Aorta (tissue), 5 donors: ENCODE measurements at regions not wholly inside any gene's neighbourhood (a gene's known extent, or its start where the extent isn't known, plus 50 kb on each side); places are given as distances from the start of the nearest gene placed in this dataset.
"Not testable (repeated sequence)": the region's sequence is repeated elsewhere in the genome, so short reads cannot be mapped to it uniquely, and the experiment has no call there.

Experiments
- ATAC-seq: fragments of 200-7000 bp; cut with Tn5 transposase; one replicate; pipeline ENCODE4 v1.9.1; 2022; ENCODE audit warnings: moderate library complexity; ENCODE audit not compliant: low FRiP score
- DNase-seq, 2 donors: peaks; one replicate each; pipeline ENCODE4 v3.0.0-alpha.2; 2020
- H3K27ac ChIP-seq, 2 donors: one replicate each; pipeline ENCODE4 v1.5.1; 2013; ENCODE audit warnings: low read length in 2 of 2, mild to moderate bottlenecking in 2 of 2, moderate library complexity in 2 of 2, control low read depth in 1 of 2, inconsistent platforms in 1 of 2, low read depth in 1 of 2
- H3K27me3 ChIP-seq, 2 donors: one replicate each; pipeline ENCODE4 v1.6.1; 2013; ENCODE audit warnings: control low read depth in 1 of 2, low read length in 1 of 2, mild to moderate bottlenecking in 1 of 2, moderate library complexity in 1 of 2; ENCODE audit not compliant: insufficient read depth in 2 of 2, control insufficient read depth in 1 of 2
- H3K36me3 ChIP-seq, 2 donors: one replicate each; pipeline ENCODE4 v1.6.1; 2013; ENCODE audit warnings: control low read depth in 1 of 2, low read length in 1 of 2, mild to moderate bottlenecking in 1 of 2; ENCODE audit not compliant: insufficient read depth in 2 of 2, control insufficient read depth in 1 of 2
- H3K4me1 ChIP-seq, 2 donors: one replicate each; pipeline ENCODE4 v1.6.1; 2013; ENCODE audit warnings: low read length in 2 of 2, control low read depth in 1 of 2, mild to moderate bottlenecking in 1 of 2, moderate library complexity in 1 of 2; ENCODE audit not compliant: insufficient read depth in 2 of 2, control insufficient read depth in 1 of 2
- H3K4me3 ChIP-seq, 2 donors: one replicate each; pipeline ENCODE4 v1.5.1; 2013; ENCODE audit warnings: low read length in 2 of 2, control low read depth in 1 of 2, mild to moderate bottlenecking in 1 of 2
- H3K9me3 ChIP-seq: one replicate; pipeline ENCODE4 v1.6.1; 2013; ENCODE audit warnings: mild to moderate bottlenecking, low read length; ENCODE audit not compliant: control insufficient read depth
- WGBS, 2 donors: extraction: QIAGEN DNeasy Blood & Tissue Kit; methylation state at CpG; one replicate each; pipeline ENCODE4 v1.1.7; 2013; 5-methylcytosine and 5-hydroxymethylcytosine counted together
- intact Hi-C, 2 donors: fragments of 100-400 bp; cut with DNase I; formaldehyde crosslinking; loops; one replicate each; pipeline versions ENCODE4 v1.14.2 to v1.15.0; 2022
- donor health status: healthy with polysubstance abuse.
- donor health status: Bipolar disorder and iron deficiency.
- donor health status: DM: no; HTN: no; CAD: no.
- donor health status: DM: no; HTN: no; CAD: no.
- donor health status: DM: yes; HTN: yes; CAD: no.

DNA sequence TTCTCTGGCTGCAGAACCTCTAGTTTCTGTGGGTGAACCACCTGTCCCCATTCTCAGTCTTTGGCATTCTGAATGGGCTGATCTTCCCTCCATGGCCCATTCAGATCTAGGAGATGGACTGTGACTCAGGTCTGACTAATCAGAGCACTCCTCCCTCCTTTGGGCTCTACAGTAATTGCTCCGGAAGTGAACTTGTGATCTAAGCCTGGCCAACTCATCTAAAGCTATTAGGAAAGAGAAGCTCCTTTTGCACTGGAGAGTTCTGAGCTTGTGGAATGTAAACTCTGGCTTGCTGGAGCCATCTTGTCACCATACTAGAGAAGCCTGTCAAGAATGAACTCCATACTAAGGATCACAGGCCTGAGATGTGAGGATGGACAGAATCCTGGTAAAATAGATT is 168.2 kb downstream of the SUDS3 start:
- intact Hi-C loops, result no loop called here
- Histone ChIP-seq H3K27me3 (no peaks in the 10 kb centered on the region), H3K36me3 (no peaks in the 10 kb centered on the region), H3K4me3 (no peak overlapping the region), H3K9me3 (peaks cover 2% of the 10 kb centered on the region), H3K4me1 (no peaks in the 10 kb centered on the region), H3K27ac (no peak overlapping the region)
- 71 to 89% methylated on average over 1 of the region's 1 CpG for WGBS, 2 donors
- no peak for DNase-seq
- no peak for ATAC-seq

DNA sequence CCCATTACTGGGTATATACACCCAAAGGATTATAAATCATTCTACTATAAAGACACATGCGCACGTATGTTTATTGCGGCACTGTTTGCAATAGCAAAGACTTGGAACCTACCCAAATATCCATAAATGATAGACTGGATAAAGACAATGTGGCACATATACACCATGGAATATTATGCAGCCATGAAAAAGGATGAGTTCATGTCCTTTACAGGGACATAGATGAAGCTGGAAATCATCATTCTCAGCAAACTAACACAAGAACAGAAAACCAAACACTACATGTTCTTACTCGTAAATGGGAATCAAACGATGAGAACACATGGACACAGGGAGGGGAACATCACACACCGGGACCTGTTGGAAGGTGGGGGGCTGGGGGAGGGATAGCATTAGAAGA is 171.3 kb downstream of the SUDS3 start:
- ATAC-seq, intact Hi-C loops, H3K36me3 ChIP-seq, H3K27me3 ChIP-seq, DNase-seq, H3K4me3 ChIP-seq, H3K4me1 ChIP-seq, H3K9me3 ChIP-seq, H3K27ac ChIP-seq: not testable (repeated sequence)
- 93 to 95% methylated on average over 6 of the region's 6 CpGs for WGBS, 2 donors

DNA sequence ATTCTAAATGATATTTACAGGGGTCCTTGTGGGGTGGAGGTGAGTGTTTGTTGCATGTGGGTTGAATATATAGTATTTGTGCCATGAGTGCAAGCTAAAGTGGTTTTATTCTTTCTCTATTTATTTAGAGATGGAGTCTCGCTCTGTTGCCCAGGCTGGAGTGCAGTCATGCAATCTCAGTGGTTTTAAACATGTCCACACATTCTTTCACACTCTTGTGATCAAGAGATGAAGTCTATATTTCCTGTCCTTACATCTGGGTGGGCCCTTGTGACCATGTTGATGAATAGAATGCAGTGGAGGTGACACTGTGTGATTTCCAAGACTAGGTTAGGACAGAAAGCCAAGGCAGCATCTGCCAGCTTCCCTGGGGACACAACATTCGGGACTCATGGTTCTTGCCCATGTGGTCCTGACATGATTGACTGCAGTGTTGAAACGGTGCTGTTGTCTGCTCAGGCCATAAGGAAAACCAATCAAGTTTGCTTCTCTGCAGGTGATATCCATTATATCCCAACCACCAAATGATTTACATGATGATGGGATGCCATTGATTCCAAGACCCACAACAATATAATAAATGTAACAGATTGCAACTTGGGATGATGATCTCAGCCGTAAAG is 172.6 kb downstream of the SUDS3 start:
- DNase-seq (no peak), ATAC-seq (no peak)
- 30 to 43% methylated on average over 4 of the region's 4 CpGs for WGBS, 2 donors
- Histone ChIP-seq H3K4me3 (no peak overlapping the region), H3K27me3 (no peaks in the 10 kb centered on the region), H3K27ac (no peak overlapping the region), H3K4me1 (no peaks in the 10 kb centered on the region), H3K9me3 (peaks cover 2% of the 10 kb centered on the region), H3K36me3 (no peaks in the 10 kb centered on the region)
- intact Hi-C loops, result no loop called here

DNA sequence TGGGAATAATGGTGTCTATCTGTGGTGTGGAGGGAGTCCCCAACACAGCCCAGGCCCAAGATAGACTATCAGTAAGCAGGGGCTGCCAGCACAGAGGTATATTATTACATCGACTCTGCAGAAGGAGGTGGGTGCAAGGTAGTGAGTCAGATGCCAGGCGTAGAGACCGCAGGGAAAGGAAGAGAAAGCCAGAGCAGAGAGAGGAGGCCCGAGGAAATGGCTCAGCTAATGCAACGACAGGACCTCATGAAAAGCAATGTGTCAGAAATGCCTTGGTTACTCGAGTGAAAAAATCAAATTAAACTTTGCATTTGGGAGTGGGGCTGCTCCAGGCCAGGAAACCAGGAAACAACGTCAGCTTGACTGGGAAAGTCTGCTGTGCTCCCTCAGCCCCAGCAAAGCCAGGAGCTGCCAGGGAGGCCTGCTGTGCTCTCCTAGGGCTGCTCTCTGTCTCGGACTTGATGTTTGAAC is 173.2 kb downstream of the SUDS3 start:
- DNase-seq, result no peak
- H3K4me3 ChIP-seq, result no peak overlapping the region
- H3K27me3 ChIP-seq, result no peaks in the 10 kb centered on the region
- no peak overlapping the region for H3K27ac ChIP-seq
- H3K36me3 ChIP-seq, result no peaks in the 10 kb centered on the region
- ATAC-seq, result no peak
- 41 to 46% methylated on average over 8 of the region's 8 CpGs for WGBS, 2 donors
- peaks cover 2% of the 10 kb centered on the region for H3K9me3 ChIP-seq
- intact Hi-C loops, result no loop called here
- no peaks in the 10 kb centered on the region for H3K4me1 ChIP-seq

DNA sequence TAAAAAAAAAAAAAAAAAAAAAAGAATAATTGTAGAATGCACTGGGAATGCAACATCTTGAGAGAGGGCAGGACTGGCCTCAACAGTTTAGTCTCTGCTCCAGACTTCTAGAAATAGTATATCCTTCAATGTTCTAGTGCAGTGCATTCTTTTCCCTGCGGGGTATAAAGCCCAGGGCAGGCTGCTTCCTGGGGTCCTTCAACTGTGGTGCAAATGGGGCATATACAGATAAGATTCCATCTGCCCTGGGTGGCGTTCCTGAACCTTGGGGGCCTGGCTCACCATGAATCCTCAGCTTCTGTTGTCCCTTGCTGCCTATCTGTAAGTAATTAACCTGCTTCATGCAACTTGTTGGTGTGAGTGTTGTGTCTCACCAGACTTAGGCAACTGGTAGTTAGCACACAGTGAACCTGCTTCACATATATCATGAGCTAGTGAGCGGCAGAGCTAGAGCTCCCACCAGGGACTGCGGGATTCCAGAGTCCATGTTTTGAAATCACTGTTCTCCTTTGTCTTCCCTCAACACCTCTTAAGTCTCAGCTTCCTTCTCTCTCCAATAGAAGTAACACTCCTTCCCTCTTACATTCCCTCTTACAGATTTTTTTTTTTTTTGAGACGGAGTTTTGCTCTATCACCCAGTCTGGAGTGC is 177.6 kb downstream of the SUDS3 start:
- Histone ChIP-seq H3K9me3 (no peaks in the 10 kb centered on the region), H3K4me3 (no peak overlapping the region), H3K36me3 (no peaks in the 10 kb centered on the region), H3K27ac (no peak overlapping the region), H3K27me3 (no peaks in the 10 kb centered on the region), H3K4me1 (no peaks in the 10 kb centered on the region)
- intact Hi-C loops, result no loop called here
- 54 to 61% methylated on average over 5 of the region's 5 CpGs for whole genome bisulfite sequencing, 2 donors
- ATAC-seq, result no peak
- DNase-seq, result no peak

DNA sequence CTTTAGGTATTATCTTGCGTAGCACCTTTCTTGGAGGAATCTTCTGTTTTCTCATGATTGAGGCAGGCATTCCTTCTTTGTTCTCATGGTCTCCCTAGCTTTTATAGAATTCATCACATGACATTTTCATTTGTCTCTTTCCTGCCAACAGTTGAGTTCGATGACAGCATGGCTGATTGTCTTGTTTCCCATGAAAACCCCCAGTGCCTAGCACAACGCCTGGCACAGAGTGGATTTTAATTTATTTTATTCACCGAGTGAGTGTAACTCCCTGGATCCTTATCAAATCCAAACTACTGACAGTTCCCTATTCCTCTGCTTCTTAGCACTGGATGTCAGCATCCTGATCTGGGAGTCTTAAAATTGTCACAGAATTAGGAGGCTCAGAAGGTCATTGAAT is 182.6 kb downstream of the SUDS3 start:
- 60 to 68% methylated on average over 4 of the region's 4 CpGs for WGBS, 2 donors
- H3K4me1 ChIP-seq, result no peaks in the 10 kb centered on the region
- H3K27ac ChIP-seq, result no peak overlapping the region
- intact Hi-C loops, result no loop called here
- ATAC-seq (no peak), DNase-seq (no peak)
- no peak overlapping the region for H3K4me3 ChIP-seq
- H3K9me3 ChIP-seq, result no peaks in the 10 kb centered on the region
- no peaks in the 10 kb centered on the region for H3K36me3 ChIP-seq
- no peaks in the 10 kb centered on the region for H3K27me3 ChIP-seq

DNA sequence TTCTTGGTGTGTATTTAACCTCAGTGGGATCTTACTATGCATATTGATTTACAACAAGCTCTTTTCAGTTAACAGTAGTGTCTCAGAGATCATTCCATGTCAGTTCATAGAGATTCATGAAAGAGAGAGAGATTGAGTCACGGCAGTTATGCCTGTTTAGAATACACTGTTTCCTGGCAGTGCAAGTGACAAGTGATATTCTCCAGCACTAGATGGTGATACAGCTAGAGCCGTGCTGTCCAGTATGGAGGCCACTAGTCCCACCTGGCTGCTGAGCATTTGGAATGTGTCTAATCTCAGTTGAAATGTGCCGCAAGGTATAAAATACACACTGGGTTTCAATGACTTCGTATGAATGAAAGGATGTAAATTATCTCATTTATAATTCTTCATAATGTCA is 184.4 kb downstream of the SUDS3 start:
- DNase-seq (no peak), ATAC-seq (no peak)
- WGBS, 2 donors, result 62 to 70% methylated on average over 4 of the region's 4 CpGs
- intact Hi-C loops, result no loop called here
- no peak overlapping the region for H3K4me3 ChIP-seq
- no peak overlapping the region for H3K27ac ChIP-seq
- no peaks in the 10 kb centered on the region for H3K27me3 ChIP-seq
- no peaks in the 10 kb centered on the region for H3K9me3 ChIP-seq
- H3K4me1 ChIP-seq, result no peaks in the 10 kb centered on the region
- H3K36me3 ChIP-seq, result no peaks in the 10 kb centered on the region

DNA sequence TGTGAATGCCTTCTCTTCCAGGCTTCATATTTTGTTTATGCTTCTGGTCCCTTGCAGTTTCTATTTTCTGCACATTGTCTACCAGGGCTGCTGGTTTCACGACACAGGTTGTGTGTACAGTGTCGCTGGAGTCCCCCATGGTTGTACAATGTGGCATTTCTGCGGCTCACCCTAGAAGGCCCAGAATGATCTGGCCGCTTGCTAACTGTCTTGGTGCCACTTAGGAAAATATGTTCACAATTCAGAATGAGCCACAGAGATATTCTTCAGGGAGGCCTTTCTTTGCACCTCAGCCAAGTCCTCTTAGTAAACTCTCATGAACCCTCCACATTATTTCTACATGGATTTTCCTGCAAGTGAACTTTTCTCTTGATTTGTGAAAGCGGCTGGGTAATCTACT is 195.4 kb downstream of the SUDS3 start:
- DNase-seq (no peak), ATAC-seq (no peak)
- WGBS, 2 donors, result 80 to 92% methylated on average over 5 of the region's 5 CpGs
- intact Hi-C loops, result no loop called here
- H3K4me3 ChIP-seq, result no peak overlapping the region
- no peaks in the 10 kb centered on the region for H3K27me3 ChIP-seq
- no peaks in the 10 kb centered on the region for H3K36me3 ChIP-seq
- no peak overlapping the region for H3K27ac ChIP-seq
- H3K9me3 ChIP-seq, result peaks cover 4% of the 10 kb centered on the region
- H3K4me1 ChIP-seq, result no peaks in the 10 kb centered on the region

DNA sequence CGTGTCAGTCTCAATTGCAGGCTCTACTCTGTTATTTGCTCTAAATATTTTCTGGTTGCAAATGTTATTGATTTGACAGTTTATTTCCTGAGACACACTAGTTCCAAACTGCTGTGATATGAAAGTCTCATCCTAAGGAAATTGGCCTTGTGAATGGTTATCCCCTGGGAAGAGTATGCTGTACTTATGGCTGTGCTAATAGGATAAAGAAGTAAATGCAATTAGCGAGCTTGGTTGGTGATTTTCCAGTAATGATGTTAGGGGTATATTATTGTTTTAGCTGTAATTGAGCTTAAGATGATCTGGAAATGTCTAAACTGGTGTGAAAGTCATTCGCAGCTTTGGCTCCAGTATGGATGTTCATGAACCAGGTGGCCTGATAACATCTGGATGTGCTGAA is 197.9 kb downstream of the SUDS3 start:
- Histone ChIP-seq H3K27me3 (no peaks in the 10 kb centered on the region), H3K27ac (no peak overlapping the region), H3K36me3 (no peaks in the 10 kb centered on the region), H3K4me1 (no peaks in the 10 kb centered on the region), H3K4me3 (no peak overlapping the region), H3K9me3 (peaks cover 4% of the 10 kb centered on the region)
- 77 to 79% methylated on average over 3 of the region's 3 CpGs for WGBS, 2 donors
- intact Hi-C loops, result no loop called here
- no peak for ATAC-seq
- DNase-seq, result no peak
